NOMO-1 treated with DMSO at 0.1 percent for 48 hours (cell line): ENCODE measurements at regions not wholly inside any gene's neighbourhood (a gene's known extent, or its start where the extent isn't known, plus 50 kb on each side); places are given as distances from the start of the nearest gene placed in this dataset.
"Not testable (repeated sequence)": the region's sequence is repeated elsewhere in the genome, so short reads cannot be mapped to it uniquely, and the experiment has no call there.

Experiments used
- DNase-seq: peaks from one replicate; lab custom pipeline; 2025; ENCODE audit not compliant: unreplicated experiment; lab: John Stamatoyannopoulos, UW

DNA sequence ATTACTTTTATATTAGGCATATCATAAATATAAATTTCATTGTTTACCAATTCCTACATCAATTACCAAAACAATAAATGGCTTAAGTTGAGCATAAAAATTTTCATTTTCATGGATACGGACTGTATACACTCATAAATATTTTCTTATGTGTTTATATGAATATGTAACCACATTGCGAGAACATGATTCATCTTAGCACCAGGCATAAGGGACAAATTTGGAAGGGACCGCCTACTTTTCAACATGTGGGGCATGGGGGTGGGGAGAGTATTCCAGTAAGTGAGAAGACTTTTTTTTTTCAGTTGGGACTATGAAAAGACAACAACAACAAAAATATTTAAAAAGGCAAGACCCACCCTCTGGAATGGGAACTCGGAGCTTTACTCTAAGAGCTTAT lies 296.1 kb downstream of the RAB38 start:
- no peak for DNase-seq

DNA sequence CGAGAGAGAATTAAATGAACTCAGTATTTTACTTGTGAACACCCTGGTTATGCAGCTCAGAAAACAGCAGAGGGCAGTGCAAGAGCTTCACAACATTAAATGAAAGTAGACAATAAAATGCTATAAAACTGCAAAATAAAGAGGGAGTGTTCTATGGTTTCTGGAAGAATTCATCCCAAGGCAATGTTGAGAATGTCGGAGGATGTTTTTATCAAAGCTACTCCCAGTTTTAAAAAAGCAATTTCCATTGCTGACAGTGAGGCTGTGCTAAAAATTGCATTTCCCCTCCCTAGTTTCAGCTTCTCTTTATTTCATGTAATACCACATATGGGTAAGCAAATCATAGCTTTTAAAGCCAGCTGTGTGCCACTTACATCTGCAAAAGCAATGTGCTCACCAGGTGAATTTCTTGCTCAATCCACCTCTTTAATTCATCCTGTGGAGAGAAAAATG lies 296.8 kb downstream of the RAB38 start:
- no peak for DNase-seq

- no peak for DNase-seq
These were observed 304.2 kb downstream of the RAB38 start for GRCh38 chr11:87871056-87871455.

GRCh38 chr11:87870086-87870485 lies 305.2 kb downstream of the RAB38 start:
- DNase-seq: no peak

DNA sequence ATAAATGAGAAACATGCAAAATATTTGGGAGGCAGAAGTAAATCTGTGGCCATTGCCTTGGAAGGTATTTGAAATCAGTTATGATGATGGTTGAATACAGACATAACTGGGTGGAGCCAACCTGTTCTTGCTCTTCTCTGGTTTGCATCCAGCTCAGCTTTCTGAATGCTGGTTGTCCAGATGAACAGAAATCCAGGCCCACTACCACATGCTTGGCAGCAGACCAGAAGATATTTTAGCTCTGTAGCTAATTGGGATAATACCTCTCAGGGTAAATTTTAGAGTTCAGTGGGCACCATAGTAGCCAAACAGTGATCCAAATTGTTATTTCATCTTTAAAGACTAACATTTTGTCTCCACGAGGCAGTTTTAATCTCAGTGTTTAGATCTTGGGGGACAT lies 308.3 kb downstream of the RAB38 start:
- no peak for DNase-seq

DNA sequence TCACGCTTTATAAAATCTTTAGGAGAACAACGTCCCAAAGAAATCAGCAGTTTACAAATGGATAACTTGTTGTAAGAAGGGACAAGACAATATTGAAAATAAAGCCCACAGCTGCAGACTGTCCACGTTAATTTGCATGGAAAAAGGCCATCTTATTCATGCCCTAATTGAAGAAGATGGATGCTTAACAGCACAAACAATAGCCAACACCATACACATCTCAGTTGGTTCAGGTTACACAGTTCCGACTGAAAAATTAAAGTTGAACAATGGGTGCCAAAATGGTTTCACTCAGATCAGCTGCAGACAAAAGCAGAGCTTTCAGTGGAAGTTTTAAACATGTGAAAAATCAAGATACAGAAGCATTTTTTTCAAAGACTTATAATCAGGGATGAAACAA lies 314.2 kb downstream of the RAB38 start:
- DNase-seq: no peak

GRCh38 chr11:87859636-87860035 lies 315.6 kb downstream of the RAB38 start:
- DNase-seq: no peak

DNA sequence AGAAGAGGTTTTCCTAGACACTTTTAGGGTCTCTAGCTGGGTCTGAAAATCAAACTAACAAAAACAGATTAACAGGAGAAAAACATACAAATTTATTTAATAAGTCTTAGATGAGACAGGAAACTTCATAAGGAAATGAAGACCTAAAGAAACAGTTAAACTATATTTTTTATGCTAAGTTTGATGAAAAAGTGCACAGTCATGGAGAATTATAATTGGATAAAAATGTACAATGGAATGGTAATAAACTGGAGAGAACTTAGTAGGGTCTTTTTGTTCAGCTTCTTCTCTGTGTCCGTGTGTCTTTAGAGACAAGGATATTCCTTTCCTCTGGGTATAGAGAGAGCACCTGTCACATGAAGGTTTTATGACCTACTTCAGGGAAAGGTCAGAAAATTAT lies 323.4 kb downstream of the RAB38 start:
- no peak for DNase-seq

DNA sequence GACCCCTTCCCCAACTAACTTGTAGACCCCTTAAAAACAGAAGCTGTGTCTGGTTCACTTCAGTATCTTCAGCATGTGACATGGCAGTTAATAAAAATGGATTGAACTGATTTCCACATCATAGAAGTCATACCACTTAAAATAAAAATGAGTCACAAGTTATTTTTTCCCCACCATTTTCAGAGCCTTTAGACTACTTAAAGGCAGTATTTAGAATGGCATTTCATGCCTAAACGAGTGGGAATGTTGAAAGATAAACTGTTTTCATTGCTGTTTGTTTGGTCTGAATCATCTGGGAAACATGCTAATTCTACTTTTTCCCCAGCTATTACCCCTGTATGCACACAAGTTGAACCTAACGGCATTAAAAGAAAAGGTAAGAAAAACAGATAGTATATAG lies 324.0 kb downstream of the RAB38 start:
- no peak for DNase-seq

DNA sequence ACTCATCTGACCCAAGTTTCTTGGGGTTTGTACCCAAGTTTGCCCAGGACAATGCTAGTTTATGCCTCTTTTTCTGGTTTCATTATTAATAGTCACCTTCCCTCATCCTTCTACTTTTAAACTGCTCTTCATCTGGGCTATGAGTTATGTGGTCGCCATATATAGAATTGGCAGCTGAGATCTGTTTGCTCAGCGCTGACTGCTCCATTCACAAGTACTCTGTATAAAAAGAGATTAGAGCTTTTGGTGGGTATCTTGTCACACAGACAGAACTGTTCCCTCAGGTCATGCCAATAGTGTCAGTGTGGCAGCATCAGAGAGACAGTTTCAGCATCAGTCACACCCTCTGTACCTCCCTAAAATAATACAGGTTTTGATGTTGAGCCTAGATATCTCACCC lies 326.0 kb downstream of the RAB38 start:
- no peak for DNase-seq

DNA sequence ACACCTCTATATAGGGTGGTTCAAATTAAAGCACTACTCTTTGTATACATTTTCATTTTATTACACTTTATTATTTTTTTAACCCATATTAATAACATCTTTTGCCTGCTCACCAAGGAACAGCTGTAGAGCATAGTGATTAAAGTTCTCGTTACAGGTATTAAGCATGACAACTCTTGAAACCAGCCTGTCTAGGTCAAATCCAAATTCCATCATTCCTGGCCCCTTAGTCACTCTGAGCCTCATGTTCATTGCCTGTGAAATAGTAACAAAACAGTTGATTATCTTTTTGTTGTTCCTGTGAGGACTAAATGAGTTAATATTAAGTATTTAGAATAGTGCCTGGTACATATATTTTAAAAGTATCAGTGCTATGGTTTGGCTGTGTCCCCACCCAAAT lies 334.5 kb downstream of the RAB38 start:
- DNase-seq: no peak

- DNase-seq: no peak
These were observed 343.0 kb downstream of the RAB38 start for GRCh38 chr11:87832211-87832610.

DNA sequence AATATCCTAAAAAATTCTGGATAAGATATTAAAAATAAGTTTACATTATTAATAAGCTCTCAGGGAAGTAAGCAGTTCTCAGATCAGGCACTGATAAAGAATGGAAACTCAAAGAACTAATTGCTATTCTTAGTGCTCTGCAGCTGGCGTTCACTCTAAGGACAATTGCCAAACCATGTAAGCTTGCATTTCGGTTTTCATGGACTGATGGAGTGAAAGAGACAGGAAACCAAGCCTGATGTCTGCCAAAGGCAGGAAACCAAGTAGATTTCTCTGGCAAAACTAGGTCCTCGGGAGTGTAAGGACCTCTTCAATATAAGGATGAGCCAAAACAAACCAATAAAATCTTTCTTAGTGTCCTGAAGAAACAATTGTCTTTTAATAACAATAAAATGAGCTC lies 355.2 kb downstream of the RAB38 start:
- DNase-seq: no peak

DNA sequence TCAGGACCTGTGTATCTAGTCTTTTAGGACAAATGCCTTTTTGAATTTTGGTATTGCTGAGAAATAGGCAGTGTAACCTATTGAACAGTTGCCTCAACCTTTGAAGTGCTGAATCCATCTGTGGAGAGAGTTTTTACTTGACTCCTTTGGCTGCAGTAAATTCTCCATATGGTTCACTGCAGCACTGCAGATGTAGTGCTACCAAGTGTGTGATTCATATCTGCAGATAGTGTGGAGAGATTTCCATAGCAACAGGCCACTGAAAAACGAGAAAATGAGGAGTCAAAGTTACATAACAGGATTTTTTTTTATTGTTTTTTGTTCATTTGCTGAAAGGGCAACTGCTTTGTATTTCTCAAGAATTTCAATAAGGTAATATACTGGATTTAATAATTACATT lies 356.1 kb downstream of the RAB38 start:
- no peak for DNase-seq

DNA sequence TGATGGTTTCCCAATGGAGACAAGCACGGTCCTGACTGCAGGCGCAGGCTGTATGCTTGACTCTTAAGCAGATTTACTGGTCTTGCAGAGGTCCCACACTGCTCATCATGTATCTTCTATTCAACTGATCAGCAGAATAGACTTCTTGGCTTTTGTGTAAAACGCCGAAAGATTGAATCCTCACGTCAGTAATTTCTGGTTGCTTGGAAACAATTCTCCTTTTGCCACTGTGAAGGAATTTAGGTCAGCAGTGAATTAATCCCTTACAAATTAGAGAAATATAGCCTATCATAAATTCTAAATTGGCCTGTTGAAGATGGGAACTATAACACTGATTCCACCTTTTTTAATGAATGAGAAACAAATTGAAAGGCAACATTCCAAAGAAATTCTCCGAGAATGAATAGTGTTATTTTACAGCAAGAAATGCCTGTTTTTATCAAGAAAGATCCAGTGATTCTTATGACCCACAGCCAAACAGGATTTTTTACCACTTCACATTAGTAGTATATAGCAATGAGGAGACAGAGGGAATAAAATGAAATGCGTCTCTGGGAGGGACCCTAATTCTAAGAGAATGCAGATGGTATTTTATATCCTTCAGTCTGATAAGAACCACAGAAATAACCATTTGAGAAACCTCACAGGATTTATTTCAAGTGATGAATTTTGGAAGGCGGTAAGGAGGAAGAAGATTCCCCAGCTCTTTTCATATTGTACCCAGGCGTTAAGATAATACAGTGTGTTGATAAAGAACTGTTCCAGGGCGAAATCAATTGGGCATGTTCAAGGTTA lies 362.5 kb downstream of the RAB38 start:
- no peak for DNase-seq

DNA sequence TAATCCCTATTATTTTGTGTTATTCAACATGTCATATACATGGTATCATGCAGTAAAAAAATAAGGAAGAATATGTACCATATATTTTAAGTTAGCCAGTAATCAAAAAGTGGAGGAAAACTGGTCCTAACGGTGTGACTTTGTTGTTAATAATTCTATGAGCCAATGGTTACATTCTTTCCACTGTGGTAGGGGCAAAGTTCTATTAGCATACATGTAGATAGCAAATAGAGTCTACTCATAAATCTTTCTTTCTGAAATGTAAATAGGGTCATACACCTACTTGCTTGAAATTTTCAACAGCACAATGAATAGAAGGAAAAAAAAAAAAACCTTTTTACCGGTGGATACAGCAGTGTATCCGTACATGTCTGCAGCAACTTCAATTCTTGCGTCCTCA lies 364.8 kb downstream of the RAB38 start:
- DNase-seq: no peak

DNA sequence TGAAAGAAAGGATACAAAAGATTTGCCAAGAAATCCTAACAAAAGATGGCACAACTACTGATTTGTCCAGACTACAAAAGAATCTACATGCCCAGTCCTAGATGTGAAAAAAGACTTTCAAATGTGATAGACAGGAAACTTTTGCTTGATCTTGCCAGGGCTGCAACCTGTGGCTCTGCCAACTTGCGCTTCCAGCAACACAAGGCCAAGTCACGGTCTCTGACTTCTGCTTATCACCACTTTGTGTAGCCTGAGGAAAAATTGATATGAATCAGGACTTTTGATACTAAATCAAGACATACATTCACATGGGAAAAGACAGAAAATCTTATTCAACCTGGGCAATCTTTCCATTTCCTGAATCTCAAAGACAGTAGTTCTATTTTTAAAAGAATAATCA lies 366.0 kb downstream of the RAB38 start:
- no peak for DNase-seq

DNA sequence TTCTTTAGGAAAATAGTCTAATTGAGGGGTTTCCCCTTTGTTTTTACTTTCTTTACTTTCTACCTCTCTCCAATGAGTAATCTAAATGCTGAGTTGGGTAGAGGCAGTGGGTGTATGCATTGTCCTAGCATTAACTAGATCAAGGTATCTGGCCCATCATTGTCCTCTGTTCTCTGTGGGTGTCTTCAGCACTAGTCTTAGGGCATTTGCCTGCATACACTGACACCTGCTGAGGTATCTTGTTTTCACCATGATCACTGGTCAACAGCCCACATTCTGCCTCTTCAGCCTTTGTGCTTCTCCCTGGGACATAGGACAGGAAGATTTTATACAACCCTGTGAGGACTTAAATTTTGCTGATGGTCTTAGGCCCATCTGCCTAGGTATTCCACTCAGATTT lies 371.1 kb downstream of the RAB38 start:
- no peak for DNase-seq

DNA sequence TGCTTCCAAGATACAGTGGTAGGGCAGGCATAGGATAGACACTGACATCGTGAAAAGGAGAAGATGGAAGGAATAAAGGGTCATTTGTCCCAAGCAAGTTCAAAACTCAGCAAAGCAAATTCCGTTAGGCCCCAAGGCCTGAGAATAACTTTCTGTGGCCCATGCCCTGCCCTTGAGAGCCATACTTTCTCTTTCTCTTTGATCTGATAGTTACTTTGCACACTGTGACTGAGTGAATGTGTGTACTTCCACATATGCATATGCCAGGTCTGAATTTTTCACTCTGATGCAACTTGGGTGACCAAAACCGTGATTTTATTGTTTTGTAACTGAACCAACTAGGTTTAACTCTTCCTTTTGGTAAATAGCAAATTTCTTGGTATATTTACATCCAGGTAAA lies 371.5 kb downstream of the RAB38 start:
- DNase-seq: no peak

DNA sequence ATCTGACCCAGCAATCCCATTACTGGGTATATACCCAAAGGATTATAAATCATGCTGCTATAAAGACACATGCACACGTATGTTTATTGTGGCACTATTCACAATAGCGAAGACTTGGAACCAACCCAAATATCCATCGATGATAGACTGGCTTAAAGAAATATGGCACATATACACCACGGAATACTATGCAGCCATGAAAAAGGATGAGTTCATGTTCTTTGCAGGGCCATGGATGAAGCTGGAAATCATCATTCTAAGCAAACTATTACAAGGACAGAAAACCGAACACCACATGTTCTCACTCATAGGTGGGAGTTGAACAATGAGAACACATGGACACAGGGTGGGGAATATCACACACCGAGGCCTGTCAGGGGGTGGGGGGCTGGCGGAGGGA lies 390.4 kb downstream of the RAB38 start:
- DNase-seq: not testable (repeated sequence)

DNA sequence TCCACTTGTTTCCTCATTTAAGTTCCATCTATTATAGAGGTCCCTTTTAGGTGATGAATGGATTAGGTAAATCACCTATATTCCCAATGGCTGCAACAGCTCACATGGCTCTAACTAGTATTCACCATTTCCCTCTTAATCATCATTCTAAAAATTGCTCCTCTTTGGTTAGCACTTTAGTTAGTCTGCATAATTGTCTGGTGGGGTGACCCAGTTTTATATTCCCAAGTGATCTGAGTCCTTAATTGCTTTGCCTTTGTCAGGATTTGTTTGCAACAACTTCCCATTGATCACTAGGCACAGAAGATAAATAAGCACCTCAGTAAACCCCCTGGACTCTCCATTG lies 395.2 kb downstream of the RAB38 start:
- DNase-seq: no peak

DNA sequence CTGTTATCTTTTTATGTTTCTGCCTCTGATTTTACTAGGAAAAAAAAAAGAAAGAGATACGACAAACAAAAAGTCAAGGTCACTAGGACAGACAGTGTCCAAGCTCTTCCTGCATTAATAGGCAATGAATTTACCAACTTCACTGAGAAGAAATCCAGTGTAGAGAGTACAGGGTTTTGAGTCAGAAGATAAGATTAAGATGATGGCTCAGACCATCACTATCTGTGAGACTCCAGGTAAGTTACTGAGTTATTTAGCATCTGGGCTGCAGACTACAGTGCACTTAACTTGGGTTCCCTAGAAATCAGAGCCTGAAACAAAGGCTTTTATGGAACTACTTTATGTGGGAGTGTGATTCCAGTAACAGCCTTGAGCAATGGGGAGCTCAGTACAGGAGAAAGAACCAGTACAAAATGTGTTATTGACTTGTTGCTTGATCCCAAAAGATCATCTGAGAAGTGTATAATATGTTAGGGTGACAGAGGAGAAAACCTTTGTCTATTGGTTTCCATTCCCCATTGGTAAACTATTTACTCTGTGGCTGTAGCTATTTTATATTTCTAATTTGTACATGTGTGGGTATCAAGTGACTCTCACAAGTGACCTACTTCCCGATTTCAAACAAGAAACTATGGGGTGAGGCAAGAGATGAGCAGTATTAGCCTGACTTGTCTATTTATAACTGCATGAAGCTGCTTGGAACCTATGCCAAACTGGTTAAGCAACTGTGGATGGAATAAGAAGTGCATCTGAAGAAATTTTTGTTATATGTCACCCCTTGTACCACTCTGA lies 395.8 kb downstream of the RAB38 start:
- DNase-seq: no peak

DNA sequence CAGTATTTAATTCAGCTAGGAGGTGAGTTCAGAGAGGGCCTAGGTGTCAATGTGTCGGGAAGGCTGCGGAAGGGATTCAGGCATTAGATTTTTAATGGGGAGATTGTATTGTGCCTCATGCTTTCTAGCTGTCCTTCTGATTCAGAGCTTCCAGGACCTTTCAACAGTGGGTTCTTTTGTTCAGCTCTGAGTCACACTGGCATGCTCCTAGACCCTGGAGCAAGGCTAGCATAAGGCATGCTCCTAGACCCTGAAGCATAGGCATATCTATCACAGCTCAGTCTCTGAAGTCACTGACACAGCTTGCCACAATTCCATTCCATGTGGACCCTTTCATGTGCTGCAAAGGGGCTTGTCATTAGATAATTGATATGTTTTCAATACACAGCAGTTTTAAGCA lies 396.9 kb downstream of the RAB38 start:
- no peak for DNase-seq
